Esophagus squamous epithelium (tissue), 5 donors: ENCODE measurements at regions not wholly inside any gene's neighbourhood (a gene's known extent, or its start where the extent isn't known, plus 50 kb on each side); places are given as distances from the start of the nearest gene placed in this dataset.

Experiments used
- DNase-seq: peaks from one replicate; lab custom pipeline; 2025; lab: John Stamatoyannopoulos, UW
- H3K27ac ChIP-seq, 4 donors: fragments of 200-600 bp; sonication (generic); one replicate each; pipeline ENCODE4 v1.5.1; 2016 to 2019; ENCODE audit warnings: mild to moderate bottlenecking in 1 of 4
- H3K27me3 ChIP-seq, 4 donors: fragments of 200-600 bp; sonication (generic); 1 replicate in 3 of 4; 2 replicates in 1 of 4; pipeline versions ENCODE4 v1.5.1 to v1.6.0; 2017 to 2021; ENCODE audit warnings: antibody characterized with exemption in 1 of 4
- H3K36me3 ChIP-seq, 3 donors: fragments of 200-600 bp; sonication (generic); one replicate each; pipeline ENCODE4 v1.5.1; 2016 to 2019
- H3K4me1 ChIP-seq, 3 donors: fragments of 200-600 bp; sonication (generic); one replicate each; pipeline ENCODE4 v1.5.1; 2017 to 2019
- H3K4me3 ChIP-seq, 4 donors: fragments of 200-600 bp; sonication (generic); 1 replicate in 3 of 4; 2 replicates in 1 of 4; pipeline ENCODE4 v1.5.1; 2016 to 2019; ENCODE audit warnings: mild to moderate bottlenecking in 2 of 4, moderate library complexity in 1 of 4
- H3K9me3 ChIP-seq, 3 donors: fragments of 200-600 bp; sonication (generic); one replicate each; pipeline ENCODE4 v1.5.1; 2016 to 2019
- POLR2A ChIP-seq, 4 donors: fragments of 450-650 bp; IDR thresholded peaks; one replicate each; pipeline ENCODE4 v1.6.1; 2017; ENCODE audit warnings: antibody characterized with exemption in 4 of 4, mild to moderate bottlenecking in 4 of 4, moderate library complexity in 3 of 4
- WGBS, 2 donors: methylation state at CpG; one replicate each; pipeline ENCODE4 v1.1.5; 2018; 5-methylcytosine and 5-hydroxymethylcytosine counted together
- intact Hi-C: fragments of 100-400 bp; cut with DNase I; formaldehyde crosslinking; loops from one replicate; pipeline ENCODE4 v1.15.0; 2022
- TF ChIP-seq, protein P1 (sequence below), 6 experiments: fragments of 450-650 bp in 4 of 6; fragments of 200-600 bp in 2 of 6; sonication (generic) in 2 of 6; IDR thresholded peaks; one replicate each; pipeline ENCODE4 v1.5.1; 2016 to 2019; ENCODE audit warnings: antibody characterized with exemption in 6 of 6, mild to moderate bottlenecking in 4 of 6, moderate library complexity in 4 of 6
- donor health status: DM: yes; HTN: yes; CAD: no.

DNA sequence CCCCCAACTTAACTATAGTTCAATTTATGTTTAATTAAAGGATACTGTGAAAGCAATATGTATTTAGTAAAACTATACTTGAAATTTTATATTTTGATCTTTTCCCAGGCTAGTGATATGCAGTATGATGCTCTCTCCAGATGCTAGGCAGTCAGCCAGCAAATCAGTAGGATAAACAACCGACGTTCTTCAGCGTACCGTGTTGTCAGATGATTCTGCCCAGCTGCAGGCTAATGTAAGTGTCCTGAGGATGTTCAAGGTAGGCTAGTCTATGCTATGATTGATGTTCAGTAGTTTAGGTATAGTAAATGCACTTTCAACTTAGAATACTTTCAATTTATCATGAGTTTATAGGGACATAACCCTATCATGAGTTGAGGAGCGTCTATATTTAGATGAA lies 762.6 kb downstream of the MRPL39 start:
- no peak overlapping the region for H3K4me3 ChIP-seq
- H3K36me3 ChIP-seq: no peaks in the 10 kb centered on the region
- H3K27me3 ChIP-seq: no peaks in the 10 kb centered on the region
- intact Hi-C loops: no loop called here
- H3K9me3 ChIP-seq: no peaks in the 10 kb centered on the region
- WGBS, 2 donors: 50 to 51% methylated on average over 5 of the region's 5 CpGs
- no peak overlapping the region for H3K27ac ChIP-seq
- DNase-seq: no peak
- no peak for TF ChIP-seq POLR2A (IDR thresholded peaks at IDR 0.05)
- TF ChIP-seq, protein P1, sequence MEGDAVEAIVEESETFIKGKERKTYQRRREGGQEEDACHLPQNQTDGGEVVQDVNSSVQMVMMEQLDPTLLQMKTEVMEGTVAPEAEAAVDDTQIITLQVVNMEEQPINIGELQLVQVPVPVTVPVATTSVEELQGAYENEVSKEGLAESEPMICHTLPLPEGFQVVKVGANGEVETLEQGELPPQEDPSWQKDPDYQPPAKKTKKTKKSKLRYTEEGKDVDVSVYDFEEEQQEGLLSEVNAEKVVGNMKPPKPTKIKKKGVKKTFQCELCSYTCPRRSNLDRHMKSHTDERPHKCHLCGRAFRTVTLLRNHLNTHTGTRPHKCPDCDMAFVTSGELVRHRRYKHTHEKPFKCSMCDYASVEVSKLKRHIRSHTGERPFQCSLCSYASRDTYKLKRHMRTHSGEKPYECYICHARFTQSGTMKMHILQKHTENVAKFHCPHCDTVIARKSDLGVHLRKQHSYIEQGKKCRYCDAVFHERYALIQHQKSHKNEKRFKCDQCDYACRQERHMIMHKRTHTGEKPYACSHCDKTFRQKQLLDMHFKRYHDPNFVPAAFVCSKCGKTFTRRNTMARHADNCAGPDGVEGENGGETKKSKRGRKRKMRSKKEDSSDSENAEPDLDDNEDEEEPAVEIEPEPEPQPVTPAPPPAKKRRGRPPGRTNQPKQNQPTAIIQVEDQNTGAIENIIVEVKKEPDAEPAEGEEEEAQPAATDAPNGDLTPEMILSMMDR (IDR thresholded peaks at IDR 0.05): no peak
- H3K4me1 ChIP-seq: no peaks in the 10 kb centered on the region

GRCh38 chr21:24840287-24840686 lies 767.0 kb downstream of the MRPL39 start:
- no peak for DNase-seq
- Histone ChIP-seq H3K36me3 (no peaks in the 10 kb centered on the region), H3K4me1 (no peaks in the 10 kb centered on the region), H3K27ac (no peak overlapping the region), H3K9me3 (no peaks in the 10 kb centered on the region), H3K27me3 (no peaks in the 10 kb centered on the region), H3K4me3 (no peak overlapping the region)
- 76 to 86% methylated on average over 5 to 7 of the region's 30 CpGs for WGBS, 2 donors
- intact Hi-C loops: no loop called here
- TF ChIP-seq, protein P1 (IDR thresholded peaks at IDR 0.05): no peak
- no peak for TF ChIP-seq POLR2A (IDR thresholded peaks at IDR 0.05)

DNA sequence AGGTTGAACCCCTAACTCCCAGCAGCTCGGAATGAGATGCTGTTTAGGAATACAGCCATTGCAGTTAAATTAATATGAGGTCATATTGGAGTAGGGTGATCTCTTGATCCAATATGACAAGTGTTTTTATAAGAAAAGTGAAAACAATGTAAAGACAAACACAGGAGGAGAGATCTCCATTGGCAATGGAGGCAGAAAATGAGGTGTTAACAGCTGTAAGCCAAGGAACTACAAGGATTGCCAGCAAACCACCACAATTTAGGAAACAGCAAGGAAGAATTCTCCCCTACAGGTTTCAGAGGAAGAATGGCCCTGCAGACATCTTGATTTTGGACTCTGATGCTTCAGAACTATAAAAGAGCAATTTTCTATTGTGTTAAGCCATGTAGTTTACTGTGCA lies 774.3 kb downstream of the MRPL39 start:
- Histone ChIP-seq H3K27ac (no peak overlapping the region), H3K9me3 (no peaks in the 10 kb centered on the region), H3K36me3 (no peaks in the 10 kb centered on the region), H3K27me3 (no peaks in the 10 kb centered on the region), H3K4me3 (no peak overlapping the region), H3K4me1 (no peaks in the 10 kb centered on the region)
- no peak for DNase-seq
- 70 to 74% methylated on average over 1 of the region's 1 CpG for WGBS, 2 donors
- intact Hi-C loops: no loop called here
- TF ChIP-seq, protein P1 (IDR thresholded peaks at IDR 0.05): no peak
- no peak for TF ChIP-seq POLR2A (IDR thresholded peaks at IDR 0.05)

DNA sequence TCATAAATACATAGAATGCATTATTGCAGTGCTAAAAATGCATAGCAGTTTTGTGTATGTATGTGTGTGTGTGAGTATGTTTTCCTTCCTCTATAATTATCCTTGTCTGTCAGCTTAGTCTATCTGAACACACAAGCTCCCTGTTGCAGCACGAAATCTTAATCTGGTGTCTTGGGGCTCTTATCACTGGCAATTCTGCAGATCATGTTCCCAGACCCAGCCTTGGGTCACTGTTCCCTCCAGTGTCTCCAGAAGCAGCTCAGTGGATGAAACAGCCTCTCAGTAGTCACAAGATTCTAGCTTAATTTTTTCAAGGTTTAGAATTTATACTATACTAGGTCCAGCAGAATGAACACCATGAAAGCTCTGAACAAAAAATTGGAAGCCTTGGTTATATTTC lies 777.9 kb downstream of the MRPL39 start:
- H3K27me3 ChIP-seq: no peaks in the 10 kb centered on the region
- H3K27ac ChIP-seq: no peak overlapping the region
- intact Hi-C loops: no loop called here
- H3K4me1 ChIP-seq: no peaks in the 10 kb centered on the region
- H3K9me3 ChIP-seq: no peaks in the 10 kb centered on the region
- H3K36me3 ChIP-seq: no peaks in the 10 kb centered on the region
- H3K4me3 ChIP-seq: no peak overlapping the region
- no peak for DNase-seq
- no peak for TF ChIP-seq POLR2A (IDR thresholded peaks at IDR 0.05)
- TF ChIP-seq, protein P1 (IDR thresholded peaks at IDR 0.05): no peak
- WGBS, 2 donors: 27 to 38% methylated on average over 1 of the region's 1 CpG

DNA sequence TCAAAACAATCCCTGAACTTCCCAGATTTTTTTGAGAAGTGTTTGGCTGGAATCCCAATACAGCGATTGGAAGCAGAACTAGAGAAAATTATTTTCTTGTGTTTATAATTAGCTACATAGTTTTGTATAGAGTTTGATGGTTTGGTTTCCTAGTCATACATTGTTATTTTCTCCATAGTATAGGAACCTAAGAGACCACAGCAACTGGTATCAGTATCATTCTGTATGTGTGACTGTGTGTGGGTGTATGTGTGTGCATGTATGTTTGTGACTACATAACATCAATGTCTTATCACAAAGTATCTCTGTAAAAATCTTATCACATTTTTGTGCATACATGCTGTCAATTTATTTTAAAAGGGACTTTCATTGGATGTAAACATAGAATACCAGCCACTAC lies 780.5 kb downstream of the MRPL39 start:
- Histone ChIP-seq H3K27me3 (no peaks in the 10 kb centered on the region), H3K9me3 (no peaks in the 10 kb centered on the region), H3K36me3 (no peaks in the 10 kb centered on the region), H3K4me3 (no peak overlapping the region), H3K27ac (no peak overlapping the region), H3K4me1 (no peaks in the 10 kb centered on the region)
- WGBS, 2 donors: 53 to 56% methylated on average over 1 of the region's 1 CpG
- intact Hi-C loops: no loop called here
- DNase-seq: no peak
- TF ChIP-seq, protein P1 (IDR thresholded peaks at IDR 0.05): no peak
- TF ChIP-seq POLR2A (IDR thresholded peaks at IDR 0.05): no peak
